ENCODE measurements at regions not wholly inside any gene's neighbourhood (a gene's known extent, or its start where the extent isn't known, plus 50 kb on each side); places are given as distances from the start of the nearest gene placed in this dataset.

GRCh38 chr2:44112096-44112495 lies 56.6 kb upstream of the PPM1B start:
- TF ChIP-seq ZFX (IDR thresholded peaks at IDR 0.05) (no peak), CTCF (conservative IDR thresholded peaks at IDR 0.05) (no peak)
- H3K27ac ChIP-seq: no peak overlapping the region

GRCh38 chr2:44116319-44116718 lies 52.4 kb upstream of the PPM1B start:
- H3K27ac ChIP-seq: no peak overlapping the region
- TF ChIP-seq CTCF (conservative IDR thresholded peaks at IDR 0.05) (no peak), ZFX (IDR thresholded peaks at IDR 0.05) (no peak)

- TF ChIP-seq ZFX (IDR thresholded peaks at IDR 0.05): no peak
- no peak for TF ChIP-seq CTCF (conservative IDR thresholded peaks at IDR 0.05)
- no peak overlapping the region for H3K27ac ChIP-seq
Measured at GRCh38 chr2:44118257-44118656, 50.4 kb upstream of the PPM1B start.

Data from C4-2B (cell line).